Panc1 (cell line): ENCODE measurements at regions not wholly inside any gene's neighbourhood (a gene's known extent, or its start where the extent isn't known, plus 50 kb on each side); places are given as distances from the start of the nearest gene placed in this dataset.

Source experiments
- POLR2AphosphoS5 ChIP-seq: IDR thresholded peaks from 2 replicates; pipeline ENCODE4 v1.6.1; 2012; ENCODE audit warnings: mild to moderate bottlenecking, low read depth, low read length, moderate library complexity
- TF ChIP-seq, protein P1 (sequence below): fragments of 450-650 bp; IDR thresholded peaks from 2 replicates; pipeline ENCODE4 v1.5.1; 2017; ENCODE audit warnings: mild to moderate bottlenecking
- TF ChIP-seq, protein P2 (sequence below), 2 experiments: IDR thresholded peaks; 2 replicates each; pipeline ENCODE4 v1.6.1; 2011 to 2012; ENCODE audit warnings: low read depth in 2 of 2, control low read depth in 1 of 2, low read length in 1 of 2, mild to moderate bottlenecking in 1 of 2, moderate library complexity in 1 of 2; ENCODE audit not compliant: insufficient read depth in 1 of 2

DNA sequence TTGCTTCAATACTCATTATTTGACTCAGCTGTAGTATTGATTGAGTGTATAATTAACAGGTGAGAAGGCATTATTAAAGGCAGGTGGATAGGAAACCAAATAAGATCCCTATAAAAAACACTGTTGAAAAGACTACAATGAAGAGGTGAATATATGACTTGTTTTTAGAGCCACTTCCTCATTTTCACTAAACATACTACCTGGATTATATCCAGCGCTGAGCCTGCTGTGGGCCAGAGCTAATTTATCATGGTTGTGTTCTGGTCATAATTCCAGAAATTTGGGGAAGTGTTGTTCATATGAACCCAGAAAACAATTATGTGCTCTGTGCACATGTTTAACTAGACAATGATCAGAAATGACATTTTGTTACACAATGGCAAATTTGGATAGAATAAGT lies 235.3 kb upstream of the MME start:
- TF ChIP-seq POLR2AphosphoS5: no peak
- TF ChIP-seq, protein P1, sequence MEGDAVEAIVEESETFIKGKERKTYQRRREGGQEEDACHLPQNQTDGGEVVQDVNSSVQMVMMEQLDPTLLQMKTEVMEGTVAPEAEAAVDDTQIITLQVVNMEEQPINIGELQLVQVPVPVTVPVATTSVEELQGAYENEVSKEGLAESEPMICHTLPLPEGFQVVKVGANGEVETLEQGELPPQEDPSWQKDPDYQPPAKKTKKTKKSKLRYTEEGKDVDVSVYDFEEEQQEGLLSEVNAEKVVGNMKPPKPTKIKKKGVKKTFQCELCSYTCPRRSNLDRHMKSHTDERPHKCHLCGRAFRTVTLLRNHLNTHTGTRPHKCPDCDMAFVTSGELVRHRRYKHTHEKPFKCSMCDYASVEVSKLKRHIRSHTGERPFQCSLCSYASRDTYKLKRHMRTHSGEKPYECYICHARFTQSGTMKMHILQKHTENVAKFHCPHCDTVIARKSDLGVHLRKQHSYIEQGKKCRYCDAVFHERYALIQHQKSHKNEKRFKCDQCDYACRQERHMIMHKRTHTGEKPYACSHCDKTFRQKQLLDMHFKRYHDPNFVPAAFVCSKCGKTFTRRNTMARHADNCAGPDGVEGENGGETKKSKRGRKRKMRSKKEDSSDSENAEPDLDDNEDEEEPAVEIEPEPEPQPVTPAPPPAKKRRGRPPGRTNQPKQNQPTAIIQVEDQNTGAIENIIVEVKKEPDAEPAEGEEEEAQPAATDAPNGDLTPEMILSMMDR: no peak
- TF ChIP-seq, protein P2, sequence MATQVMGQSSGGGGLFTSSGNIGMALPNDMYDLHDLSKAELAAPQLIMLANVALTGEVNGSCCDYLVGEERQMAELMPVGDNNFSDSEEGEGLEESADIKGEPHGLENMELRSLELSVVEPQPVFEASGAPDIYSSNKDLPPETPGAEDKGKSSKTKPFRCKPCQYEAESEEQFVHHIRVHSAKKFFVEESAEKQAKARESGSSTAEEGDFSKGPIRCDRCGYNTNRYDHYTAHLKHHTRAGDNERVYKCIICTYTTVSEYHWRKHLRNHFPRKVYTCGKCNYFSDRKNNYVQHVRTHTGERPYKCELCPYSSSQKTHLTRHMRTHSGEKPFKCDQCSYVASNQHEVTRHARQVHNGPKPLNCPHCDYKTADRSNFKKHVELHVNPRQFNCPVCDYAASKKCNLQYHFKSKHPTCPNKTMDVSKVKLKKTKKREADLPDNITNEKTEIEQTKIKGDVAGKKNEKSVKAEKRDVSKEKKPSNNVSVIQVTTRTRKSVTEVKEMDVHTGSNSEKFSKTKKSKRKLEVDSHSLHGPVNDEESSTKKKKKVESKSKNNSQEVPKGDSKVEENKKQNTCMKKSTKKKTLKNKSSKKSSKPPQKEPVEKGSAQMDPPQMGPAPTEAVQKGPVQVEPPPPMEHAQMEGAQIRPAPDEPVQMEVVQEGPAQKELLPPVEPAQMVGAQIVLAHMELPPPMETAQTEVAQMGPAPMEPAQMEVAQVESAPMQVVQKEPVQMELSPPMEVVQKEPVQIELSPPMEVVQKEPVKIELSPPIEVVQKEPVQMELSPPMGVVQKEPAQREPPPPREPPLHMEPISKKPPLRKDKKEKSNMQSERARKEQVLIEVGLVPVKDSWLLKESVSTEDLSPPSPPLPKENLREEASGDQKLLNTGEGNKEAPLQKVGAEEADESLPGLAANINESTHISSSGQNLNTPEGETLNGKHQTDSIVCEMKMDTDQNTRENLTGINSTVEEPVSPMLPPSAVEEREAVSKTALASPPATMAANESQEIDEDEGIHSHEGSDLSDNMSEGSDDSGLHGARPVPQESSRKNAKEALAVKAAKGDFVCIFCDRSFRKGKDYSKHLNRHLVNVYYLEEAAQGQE (IDR thresholded peaks at IDR 0.05; ENCODE audit: insufficient read depth in 1 of 2, low read depth in 2 of 2, low read length in 1 of 2): no peak
